Upper lobe of left lung (tissue), 4 donors: ENCODE measurements at regions not wholly inside any gene's neighbourhood (a gene's known extent, or its start where the extent isn't known, plus 50 kb on each side); places are given as distances from the start of the nearest gene placed in this dataset.

Experiments
- CTCF ChIP-seq, 6 experiments: fragments of 450-650 bp in 4 of 6; fragments of 200-600 bp in 2 of 6; sonication (generic) in 2 of 6; IDR thresholded peaks; one replicate each; pipeline ENCODE4 v1.5.1; 2016 to 2019; ENCODE audit warnings: antibody characterized with exemption in 6 of 6
- POLR2A ChIP-seq, 4 donors: fragments of 450-650 bp; IDR thresholded peaks; one replicate each; pipeline ENCODE4 v1.5.1; 2016 to 2017; ENCODE audit warnings: antibody characterized with exemption in 4 of 4, mild to moderate bottlenecking in 2 of 4
- POLR2AphosphoS5 ChIP-seq, 2 donors: sonication (generic); formaldehyde crosslinking; IDR thresholded peaks; one replicate each; pipeline ENCODE4 v1.5.1; 2017; ENCODE audit warnings: antibody characterized with exemption in 2 of 2

- TF ChIP-seq CTCF (IDR thresholded peaks at IDR 0.05): no peak
- no peak for TF ChIP-seq POLR2AphosphoS5 (IDR thresholded peaks at IDR 0.05)
- no peak for TF ChIP-seq POLR2A (IDR thresholded peaks at IDR 0.05)
Measured at GRCh38 chr10:56135828-56136227, 225.2 kb downstream of the ZWINT start.
